H9 (cell line): ENCODE measurements at regions not wholly inside any gene's neighbourhood (a gene's known extent, or its start where the extent isn't known, plus 50 kb on each side); places are given as distances from the start of the nearest gene placed in this dataset.

ENCODE experiments used
- DNase-seq: peaks from one replicate; pipeline ENCODE4 v3.0.0-alpha.2; 2017
- H2AFZ ChIP-seq: one replicate; pipeline ENCODE4 v1.6.1; 2013; ENCODE audit warnings: mild to moderate bottlenecking, low read length, control low read depth, moderate library complexity
- H2AK5ac ChIP-seq: 2 replicates; pipeline ENCODE4 v1.6.1; 2013; ENCODE audit warnings: low read length, control low read depth, mixed read lengths; ENCODE audit not compliant: insufficient read length
- H2BK120ac ChIP-seq: one replicate; pipeline ENCODE4 v1.6.1; 2013; ENCODE audit warnings: low read depth, mild to moderate bottlenecking, low read length, control low read depth, inconsistent platforms; ENCODE audit not compliant: poor library complexity, severe bottlenecking
- H2BK12ac ChIP-seq: 2 replicates; pipeline ENCODE4 v1.6.1; 2013; ENCODE audit warnings: low read length, control low read depth, mixed read lengths, low read depth; ENCODE audit not compliant: insufficient read length
- H2BK15ac ChIP-seq: 2 replicates; pipeline ENCODE4 v1.6.1; 2013; ENCODE audit warnings: low read depth, low read length, control low read depth
- H2BK20ac ChIP-seq: one replicate; pipeline ENCODE4 v1.6.1; 2013; ENCODE audit warnings: low read depth, mild to moderate bottlenecking, low read length, control low read depth, inconsistent platforms; ENCODE audit not compliant: poor library complexity, severe bottlenecking
- H2BK5ac ChIP-seq: 2 replicates; pipeline ENCODE4 v1.6.1; 2013; ENCODE audit warnings: low read length, control low read depth, mixed read lengths; ENCODE audit not compliant: insufficient read length
- H3K14ac ChIP-seq: 2 replicates; pipeline ENCODE4 v1.6.1; 2013; ENCODE audit warnings: low read length, control low read depth; ENCODE audit not compliant: insufficient read depth
- H3K18ac ChIP-seq: 2 replicates; pipeline ENCODE4 v1.6.1; 2013; ENCODE audit warnings: low read depth, mild to moderate bottlenecking, mixed read lengths, low read length, control low read depth; ENCODE audit not compliant: insufficient read length
- H3K23ac ChIP-seq: 2 replicates; pipeline ENCODE4 v1.6.1; 2013; ENCODE audit warnings: low read length, control low read depth, mixed read lengths, low read depth; ENCODE audit not compliant: insufficient read length
- H3K23me2 ChIP-seq: 2 replicates; pipeline ENCODE4 v1.6.1; 2013; ENCODE audit warnings: low read depth, mild to moderate bottlenecking, mixed read lengths, low read length, control low read depth; ENCODE audit not compliant: insufficient read length, poor library complexity, severe bottlenecking
- H3K27ac ChIP-seq: 2 replicates; pipeline ENCODE4 v1.5.1; 2013; ENCODE audit warnings: low read length, control low read depth, mixed read lengths, low read depth; ENCODE audit not compliant: insufficient read length
- H3K27me3 ChIP-seq: 2 replicates; pipeline ENCODE4 v1.6.1; 2013; ENCODE audit warnings: low read length, control low read depth, inconsistent platforms; ENCODE audit not compliant: insufficient read depth
- H3K4ac ChIP-seq: 2 replicates; pipeline ENCODE4 v1.6.1; 2013; ENCODE audit warnings: low read depth, mild to moderate bottlenecking, control low read depth, inconsistent platforms, low read length, moderate library complexity
- H3K4me1 ChIP-seq: 2 replicates; pipeline ENCODE4 v1.6.1; 2013; ENCODE audit warnings: low read length, control low read depth, inconsistent platforms; ENCODE audit not compliant: insufficient read depth
- H3K4me2 ChIP-seq: 2 replicates; pipeline ENCODE4 v1.6.1; 2013; ENCODE audit warnings: low read length, control low read depth, mixed read lengths; ENCODE audit not compliant: insufficient read length, insufficient read depth
- H3K56ac ChIP-seq: 2 replicates; pipeline ENCODE4 v1.6.1; 2013; ENCODE audit warnings: low read depth, mild to moderate bottlenecking, mixed read lengths, low read length, control low read depth; ENCODE audit not compliant: insufficient read length
- H3K79me1 ChIP-seq: 2 replicates; pipeline ENCODE4 v1.6.1; 2013; ENCODE audit warnings: low read depth, mild to moderate bottlenecking, moderate library complexity, low read length, control low read depth, inconsistent platforms; ENCODE audit not compliant: insufficient read depth, poor library complexity, severe bottlenecking
- H3K79me2 ChIP-seq: 2 replicates; pipeline ENCODE4 v1.6.1; 2013; ENCODE audit warnings: low read length, control low read depth, inconsistent platforms; ENCODE audit not compliant: insufficient read depth
- H3K9ac ChIP-seq: 2 replicates; pipeline ENCODE4 v1.6.1; 2013; ENCODE audit warnings: low read length, control low read depth, mixed read lengths; ENCODE audit not compliant: insufficient read length; ENCODE audit errors: extremely low read depth
- H3K9me3 ChIP-seq: one replicate; pipeline ENCODE4 v1.6.1; 2013; ENCODE audit warnings: low read depth, low read length, inconsistent platforms; ENCODE audit not compliant: control insufficient read depth
- H3T11ph ChIP-seq: one replicate; pipeline ENCODE4 v1.6.1; 2013; ENCODE audit warnings: mild to moderate bottlenecking, low read length, control low read depth, inconsistent platforms
- H4K20me1 ChIP-seq: one replicate; pipeline ENCODE4 v1.6.1; 2013; ENCODE audit not compliant: control insufficient read depth, insufficient read length, insufficient read depth
- H4K5ac ChIP-seq: 2 replicates; pipeline ENCODE4 v1.6.1; 2013; ENCODE audit warnings: low read depth, mild to moderate bottlenecking, mixed read lengths, low read length, control low read depth; ENCODE audit not compliant: insufficient read length
- H4K8ac ChIP-seq: replicated peaks from 2 replicates; pipeline ENCODE4 v1.6.1; 2013; ENCODE audit warnings: low read length, control low read depth, mixed read lengths, low read depth; ENCODE audit not compliant: insufficient read length
- H4K91ac ChIP-seq: 2 replicates; pipeline ENCODE4 v1.6.1; 2013; ENCODE audit warnings: low read depth, mild to moderate bottlenecking, moderate library complexity, mixed read lengths, low read length, control low read depth; ENCODE audit not compliant: insufficient read length
- H3K27ac Mint-ChIP-seq, 3 experiments: 2 replicates in 2 of 3; 3 replicates in 1 of 3; pipeline ENCODE4 v1.8.0; 2020 to 2021; ENCODE audit warnings: mixed read lengths in 3 of 3, mild to moderate bottlenecking in 1 of 3, moderate library complexity in 1 of 3
- H3K27me3 Mint-ChIP-seq: 2 replicates; pipeline ENCODE4 v1.8.0; 2021; ENCODE audit warnings: low read depth, mild to moderate bottlenecking, moderate library complexity, mixed read lengths
- H3K36me3 Mint-ChIP-seq, 3 experiments: 2 replicates in 2 of 3; 3 replicates in 1 of 3; pipeline ENCODE4 v1.8.0; 2020 to 2021; ENCODE audit warnings: low read depth in 3 of 3, mixed read lengths in 3 of 3; ENCODE audit not compliant: insufficient read depth in 1 of 3
- H3K4me1 Mint-ChIP-seq, 2 experiments: 2 replicates each; pipeline ENCODE4 v1.8.0; 2020; ENCODE audit warnings: mixed read lengths in 2 of 2
- H3K4me3 Mint-ChIP-seq, 2 experiments: 2 replicates in 1 of 2; 3 replicates in 1 of 2; pipeline ENCODE4 v1.8.0; 2020 to 2021; ENCODE audit warnings: mild to moderate bottlenecking in 2 of 2, mixed read lengths in 2 of 2, moderate library complexity in 1 of 2
- H3K9me3 Mint-ChIP-seq, 2 experiments: 2 replicates in 1 of 2; 3 replicates in 1 of 2; pipeline ENCODE4 v1.8.0; 2020; ENCODE audit warnings: mild to moderate bottlenecking in 2 of 2, mixed read lengths in 2 of 2, moderate library complexity in 1 of 2
- WGBS: extraction: QIAGEN DNeasy Blood & Tissue Kit; methylation state at CpG from one replicate; pipeline ENCODE4 v1.1.7; 2013; ENCODE audit warnings: missing lambda C conversion rate, low lambda C conversion rate, mixed read lengths; ENCODE audit not compliant: insufficient read length; ENCODE audit errors: extremely low coverage; 5-methylcytosine and 5-hydroxymethylcytosine counted together
- TF ChIP-seq, protein P1 (sequence below): fragments of 200-600 bp; sonication (generic); conservative IDR thresholded peaks from 3 replicates; pipeline ENCODE4 v1.8.0; 2021; ENCODE audit warnings: antibody characterized with exemption, mild to moderate bottlenecking

DNA sequence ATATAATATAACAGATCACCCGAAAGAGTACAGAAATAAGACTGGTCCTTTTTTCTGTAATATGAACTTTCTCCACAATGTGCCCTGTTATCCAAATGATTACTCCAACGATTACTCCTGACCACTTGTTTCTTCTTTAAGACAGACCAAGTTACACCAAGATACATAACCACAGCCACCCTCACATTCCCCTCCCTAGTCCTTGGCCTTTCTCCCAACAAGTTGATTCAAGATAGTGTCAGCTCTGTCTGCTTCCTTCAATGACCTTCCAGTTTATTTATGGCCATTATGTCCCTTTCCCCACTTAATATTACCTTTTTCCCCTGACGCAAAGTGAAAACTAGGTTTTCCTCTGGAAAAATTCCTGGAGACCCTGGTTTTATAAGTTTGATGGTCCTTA is 397.2 kb downstream of the FAM47B start:
- H4K8ac ChIP-seq, result no peak overlapping the region
- no peak overlapping the region for H2BK12ac ChIP-seq
- no peaks in the 10 kb centered on the region for H3K79me1 ChIP-seq
- H2BK5ac ChIP-seq, result no peak overlapping the region
- no peaks in the 10 kb centered on the region; a peak in 1 of 7 replicates for H3K36me3 Mint-ChIP-seq
- TF ChIP-seq, protein P1, sequence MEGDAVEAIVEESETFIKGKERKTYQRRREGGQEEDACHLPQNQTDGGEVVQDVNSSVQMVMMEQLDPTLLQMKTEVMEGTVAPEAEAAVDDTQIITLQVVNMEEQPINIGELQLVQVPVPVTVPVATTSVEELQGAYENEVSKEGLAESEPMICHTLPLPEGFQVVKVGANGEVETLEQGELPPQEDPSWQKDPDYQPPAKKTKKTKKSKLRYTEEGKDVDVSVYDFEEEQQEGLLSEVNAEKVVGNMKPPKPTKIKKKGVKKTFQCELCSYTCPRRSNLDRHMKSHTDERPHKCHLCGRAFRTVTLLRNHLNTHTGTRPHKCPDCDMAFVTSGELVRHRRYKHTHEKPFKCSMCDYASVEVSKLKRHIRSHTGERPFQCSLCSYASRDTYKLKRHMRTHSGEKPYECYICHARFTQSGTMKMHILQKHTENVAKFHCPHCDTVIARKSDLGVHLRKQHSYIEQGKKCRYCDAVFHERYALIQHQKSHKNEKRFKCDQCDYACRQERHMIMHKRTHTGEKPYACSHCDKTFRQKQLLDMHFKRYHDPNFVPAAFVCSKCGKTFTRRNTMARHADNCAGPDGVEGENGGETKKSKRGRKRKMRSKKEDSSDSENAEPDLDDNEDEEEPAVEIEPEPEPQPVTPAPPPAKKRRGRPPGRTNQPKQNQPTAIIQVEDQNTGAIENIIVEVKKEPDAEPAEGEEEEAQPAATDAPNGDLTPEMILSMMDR, result no peak
- peaks cover 30 to 57% of the 10 kb centered on the region in 2 experiments for H3K9me3 Mint-ChIP-seq
- H3K79me2 ChIP-seq, result no peaks in the 10 kb centered on the region
- no peak overlapping the region for H3K27ac Mint-ChIP-seq
- no peak overlapping the region for H3K4ac ChIP-seq
- no peak overlapping the region for H2BK20ac ChIP-seq
- no peak overlapping the region for H3T11ph ChIP-seq
- no peak overlapping the region for H4K5ac ChIP-seq
- H3K9me3 ChIP-seq, result no peaks in the 10 kb centered on the region
- H3K4me2 ChIP-seq, result no peak overlapping the region
- H4K20me1 ChIP-seq, result no peaks in the 10 kb centered on the region
- H3K4me3 Mint-ChIP-seq, result no peak overlapping the region
- H2AFZ ChIP-seq, result no peak overlapping the region
- no peak overlapping the region for H2AK5ac ChIP-seq
- H3K4me1 Mint-ChIP-seq, result no peaks in the 10 kb centered on the region
- H3K23ac ChIP-seq, result no peak overlapping the region
- no peak overlapping the region for H3K56ac ChIP-seq
- H4K91ac ChIP-seq, result no peak overlapping the region
- no peaks in the 10 kb centered on the region for H3K27me3 ChIP-seq
- no peaks in the 10 kb centered on the region for H3K27me3 Mint-ChIP-seq
- no peaks in the 10 kb centered on the region for H3K23me2 ChIP-seq
- H3K9ac ChIP-seq, result no peak overlapping the region
- DNase-seq, result no peak
- no peak overlapping the region for H3K18ac ChIP-seq
- no peak overlapping the region for H2BK120ac ChIP-seq
- H3K4me1 ChIP-seq, result no peaks in the 10 kb centered on the region
- no peak overlapping the region for H3K27ac ChIP-seq
- no CpG with 5 or more reads among the region's 3 CpGs for WGBS
- H3K14ac ChIP-seq, result no peak overlapping the region
- no peak overlapping the region for H2BK15ac ChIP-seq
